Breast epithelium (tissue), 4 donors: ENCODE measurements at regions not wholly inside any gene's neighbourhood (a gene's known extent, or its start where the extent isn't known, plus 50 kb on each side); places are given as distances from the start of the nearest gene placed in this dataset.

Experiments
- DNase-seq, 2 donors: peaks; one replicate each; pipeline ENCODE4 v3.0.0-alpha.2; 2019; ENCODE audit warnings: low spot score in 2 of 2
- H3K27ac ChIP-seq, 2 donors: fragments of 200-600 bp; sonication (generic) in 1 of 2; one replicate each; pipeline ENCODE4 v1.5.1; 2016 to 2019; ENCODE audit warnings: mild to moderate bottlenecking in 1 of 2
- H3K27me3 ChIP-seq, 2 donors: fragments of 200-600 bp; sonication (generic) in 1 of 2; one replicate each; pipeline versions ENCODE4 v1.5.1 to v1.6.0; 2017 to 2019; ENCODE audit warnings: control low read depth in 1 of 2, mild to moderate bottlenecking in 1 of 2
- H3K36me3 ChIP-seq: fragments of 200-600 bp; one replicate; pipeline ENCODE4 v1.5.1; 2019
- H3K4me1 ChIP-seq, 2 donors: fragments of 200-600 bp; sonication (generic); one replicate each; pipeline ENCODE4 v1.5.1; 2016 to 2019; ENCODE audit warnings: control low read depth in 1 of 2
- H3K4me3 ChIP-seq, 3 donors: fragments of 200-600 bp; sonication (generic); 1 replicate in 2 of 3; 2 replicates in 1 of 3; pipeline ENCODE4 v1.5.1; 2016 to 2019; ENCODE audit warnings: mild to moderate bottlenecking in 3 of 3, moderate library complexity in 2 of 3
- H3K9me3 ChIP-seq, 2 donors: fragments of 200-600 bp; sonication (generic) in 1 of 2; one replicate each; pipeline ENCODE4 v1.5.1; 2016 to 2019; ENCODE audit warnings: control low read depth in 1 of 2
- CTCF ChIP-seq, 3 donors: fragments of 450-650 bp; IDR thresholded peaks; one replicate each; pipeline ENCODE4 v1.5.1; 2016 to 2017; ENCODE audit warnings: antibody characterized with exemption in 3 of 3, mild to moderate bottlenecking in 3 of 3, moderate library complexity in 3 of 3
- POLR2A ChIP-seq: fragments of 450-650 bp; IDR thresholded peaks from one replicate; pipeline ENCODE4 v1.6.1; 2016; ENCODE audit warnings: antibody characterized with exemption, mild to moderate bottlenecking, moderate library complexity
- POLR2AphosphoS5 ChIP-seq, 3 donors: sonication (generic); formaldehyde crosslinking; IDR thresholded peaks; one replicate each; pipeline ENCODE4 v1.6.1; 2017; ENCODE audit warnings: antibody characterized with exemption in 3 of 3
- intact Hi-C: fragments of 100-400 bp; cut with DNase I; formaldehyde crosslinking; loops from one replicate; pipeline ENCODE4 v1.15.1; 2023; ENCODE audit warnings: low total_unique reads

GRCh38 chr10:109696981-109697775, 226.1 kb downstream of the XPNPEP1 start:
- TF ChIP-seq CTCF (IDR thresholded peaks at IDR 0.05), result no peak
- no peak for TF ChIP-seq POLR2A
- TF ChIP-seq POLR2AphosphoS5 (IDR thresholded peaks at IDR 0.05), result no peak
- no peak overlapping the region for H3K27ac ChIP-seq
- intact Hi-C loops, result no loop called here
- DNase-seq, result no peak
- no peaks in the 10 kb centered on the region for H3K4me1 ChIP-seq
- H3K27me3 ChIP-seq, result no peaks in the 10 kb centered on the region
- H3K9me3 ChIP-seq, result no peaks in the 10 kb centered on the region
- no peaks in the 10 kb centered on the region for H3K36me3 ChIP-seq
- H3K4me3 ChIP-seq, result no peak overlapping the region

GRCh38 chr10:109696462-109696861, 226.8 kb downstream of the XPNPEP1 start:
- Histone ChIP-seq H3K4me3 (no peak overlapping the region), H3K9me3 (no peaks in the 10 kb centered on the region), H3K4me1 (no peaks in the 10 kb centered on the region), H3K27ac (no peak overlapping the region), H3K27me3 (no peaks in the 10 kb centered on the region), H3K36me3 (no peaks in the 10 kb centered on the region)
- DNase-seq, result no peak
- TF ChIP-seq POLR2A (no peak), CTCF (IDR thresholded peaks at IDR 0.05) (no peak), POLR2AphosphoS5 (IDR thresholded peaks at IDR 0.05) (no peak)
- intact Hi-C loops, result no loop called here

GRCh38 chr10:109695988-109696387, 227.3 kb downstream of the XPNPEP1 start:
- no peaks in the 10 kb centered on the region for H3K36me3 ChIP-seq
- TF ChIP-seq POLR2AphosphoS5 (IDR thresholded peaks at IDR 0.05) (no peak), POLR2A (no peak), CTCF (IDR thresholded peaks at IDR 0.05) (no peak)
- no peaks in the 10 kb centered on the region for H3K27me3 ChIP-seq
- H3K9me3 ChIP-seq, result no peaks in the 10 kb centered on the region
- DNase-seq, result no peak
- intact Hi-C loops, result no loop called here
- no peaks in the 10 kb centered on the region for H3K4me1 ChIP-seq
- no peak overlapping the region for H3K4me3 ChIP-seq
- no peak overlapping the region for H3K27ac ChIP-seq

GRCh38 chr10:109689785-109690184, 233.5 kb downstream of the XPNPEP1 start:
- Histone ChIP-seq H3K4me1 (no peaks in the 10 kb centered on the region), H3K4me3 (no peak overlapping the region), H3K36me3 (no peaks in the 10 kb centered on the region), H3K27me3 (no peaks in the 10 kb centered on the region), H3K9me3 (peaks cover 0 to 15% of the 10 kb centered on the region in 2 donors), H3K27ac (no peak overlapping the region)
- intact Hi-C loops, result no loop called here
- TF ChIP-seq POLR2A (no peak), CTCF (IDR thresholded peaks at IDR 0.05) (no peak), POLR2AphosphoS5 (IDR thresholded peaks at IDR 0.05) (no peak)
- DNase-seq, result no peak

GRCh38 chr10:109679478-109679877, 243.8 kb downstream of the XPNPEP1 start:
- no peaks in the 10 kb centered on the region for H3K4me1 ChIP-seq
- intact Hi-C loops, result no loop called here
- no peak for DNase-seq
- no peak for TF ChIP-seq POLR2A
- TF ChIP-seq CTCF (IDR thresholded peaks at IDR 0.05), result no peak
- no peak for TF ChIP-seq POLR2AphosphoS5 (IDR thresholded peaks at IDR 0.05)
- no peak overlapping the region for H3K27ac ChIP-seq
- no peak overlapping the region for H3K4me3 ChIP-seq
- no peaks in the 10 kb centered on the region for H3K36me3 ChIP-seq
- no peaks in the 10 kb centered on the region for H3K9me3 ChIP-seq
- no peaks in the 10 kb centered on the region for H3K27me3 ChIP-seq
